Mesendoderm (in vitro differentiated cells): ENCODE measurements at regions not wholly inside any gene's neighbourhood (a gene's known extent, or its start where the extent isn't known, plus 50 kb on each side); places are given as distances from the start of the nearest gene placed in this dataset.

Source experiments
- DNase-seq: peaks from one replicate; pipeline ENCODE4 v3.0.0; 2013
- H2AK5ac ChIP-seq: 2 replicates; pipeline ENCODE4 v1.6.1; 2013; ENCODE audit warnings: low read length, inconsistent platforms
- H2BK120ac ChIP-seq: 2 replicates; pipeline ENCODE4 v1.6.1; 2013; ENCODE audit warnings: low read depth, mild to moderate bottlenecking, low read length, moderate library complexity, mixed read lengths
- H2BK15ac ChIP-seq: replicated peaks from 2 replicates; pipeline ENCODE4 v1.6.1; 2013; ENCODE audit warnings: low read depth, mild to moderate bottlenecking, moderate library complexity
- H2BK5ac ChIP-seq: 2 replicates; pipeline ENCODE4 v1.6.1; 2013; ENCODE audit warnings: low read length, inconsistent platforms
- H3K18ac ChIP-seq: 2 replicates; pipeline ENCODE4 v1.6.1; 2013; ENCODE audit warnings: mild to moderate bottlenecking, low read length, mixed read lengths
- H3K23ac ChIP-seq: one replicate; pipeline ENCODE4 v1.6.1; 2013; ENCODE audit warnings: low read length
- H3K27ac ChIP-seq: 2 replicates; pipeline ENCODE4 v1.5.1; 2013; ENCODE audit warnings: low read depth, mild to moderate bottlenecking, inconsistent platforms, low read length, moderate library complexity
- H3K27me3 ChIP-seq: 2 replicates; pipeline ENCODE4 v1.6.1; 2013; ENCODE audit warnings: low read length, control low read depth, mild to moderate bottlenecking, inconsistent platforms; ENCODE audit not compliant: insufficient read depth, poor library complexity
- H3K36me3 ChIP-seq: 2 replicates; pipeline ENCODE4 v1.6.1; 2013; ENCODE audit warnings: low read length, inconsistent platforms; ENCODE audit not compliant: control insufficient read depth, insufficient read depth
- H3K4ac ChIP-seq: one replicate; pipeline ENCODE4 v1.6.1; 2013; ENCODE audit warnings: low read depth, mild to moderate bottlenecking, low read length, moderate library complexity
- H3K4me1 ChIP-seq: 2 replicates; pipeline ENCODE4 v1.6.1; 2013; ENCODE audit warnings: low read depth, low read length, inconsistent platforms; ENCODE audit not compliant: control insufficient read depth
- H3K4me2 ChIP-seq: 2 replicates; pipeline ENCODE4 v1.6.1; 2013; ENCODE audit warnings: low read length
- H3K4me3 ChIP-seq: 2 replicates; pipeline ENCODE4 v1.5.1; 2013; ENCODE audit warnings: mild to moderate bottlenecking, low read length
- H3K56ac ChIP-seq: one replicate; pipeline ENCODE4 v1.6.1; 2013; ENCODE audit warnings: low read length
- H3K79me1 ChIP-seq: 2 replicates; pipeline ENCODE4 v1.6.1; 2013; ENCODE audit warnings: low read length, inconsistent platforms
- H3K79me2 ChIP-seq: 2 replicates; pipeline ENCODE4 v1.6.1; 2013; ENCODE audit warnings: mild to moderate bottlenecking, low read length; ENCODE audit not compliant: control insufficient read depth, insufficient read depth
- H3K9ac ChIP-seq: 2 replicates; pipeline ENCODE4 v1.6.1; 2013; ENCODE audit warnings: low read length, inconsistent platforms
- H4K5ac ChIP-seq: one replicate; pipeline ENCODE4 v1.6.1; 2013; ENCODE audit warnings: low read length
- H4K8ac ChIP-seq: one replicate; pipeline ENCODE4 v1.6.1; 2013; ENCODE audit warnings: low read depth, mild to moderate bottlenecking, control low read depth, low read length, moderate library complexity
- WGBS: extraction: QIAGEN DNeasy Blood & Tissue Kit; methylation state at CpG from one replicate; pipeline ENCODE4 v1.1.7; 2013; ENCODE audit warnings: low lambda C conversion rate, missing lambda C conversion rate; ENCODE audit not compliant: insufficient coverage; ENCODE audit errors: extremely low coverage; 5-methylcytosine and 5-hydroxymethylcytosine counted together

DNA sequence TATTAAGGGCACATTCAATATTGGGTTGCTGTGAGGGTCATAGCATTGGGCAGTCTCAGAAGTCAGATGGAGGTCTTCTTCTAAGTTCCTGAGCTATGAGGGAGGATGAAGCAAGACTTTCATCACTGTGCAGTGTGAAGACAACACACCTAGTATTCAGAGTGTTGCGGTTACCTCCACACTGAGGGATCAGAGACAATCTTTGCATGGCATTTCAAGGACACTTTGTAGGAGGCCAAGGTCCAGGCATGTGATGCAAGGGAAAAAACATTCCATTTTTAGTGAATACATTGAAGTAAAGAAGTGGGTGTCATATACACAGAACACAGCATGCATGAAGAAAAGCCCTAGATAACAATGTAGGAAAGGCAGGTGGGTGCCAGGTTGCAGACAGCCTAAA is 481.2 kb upstream of the DIPK2B start:
- H3K56ac ChIP-seq: no peak overlapping the region
- H3K79me1 ChIP-seq: no peaks in the 10 kb centered on the region
- H3K4me2 ChIP-seq: no peak overlapping the region
- no peak overlapping the region for H3K27ac ChIP-seq
- WGBS: no CpG with 5 or more reads among the region's 1 CpG
- no peak overlapping the region for H4K8ac ChIP-seq
- H3K27me3 ChIP-seq: no peaks in the 10 kb centered on the region
- no peak overlapping the region for H3K18ac ChIP-seq
- no peak overlapping the region for H3K4ac ChIP-seq
- no peak overlapping the region for H2BK15ac ChIP-seq
- no peak for DNase-seq
- no peak overlapping the region for H3K23ac ChIP-seq
- no peaks in the 10 kb centered on the region for H3K36me3 ChIP-seq
- no peak overlapping the region for H2BK5ac ChIP-seq
- H3K9ac ChIP-seq: no peak overlapping the region
- H4K5ac ChIP-seq: no peak overlapping the region
- H3K4me3 ChIP-seq: no peak overlapping the region
- H3K4me1 ChIP-seq: no peaks in the 10 kb centered on the region
- no peak overlapping the region for H2AK5ac ChIP-seq
- no peak overlapping the region for H2BK120ac ChIP-seq
- no peaks in the 10 kb centered on the region for H3K79me2 ChIP-seq

DNA sequence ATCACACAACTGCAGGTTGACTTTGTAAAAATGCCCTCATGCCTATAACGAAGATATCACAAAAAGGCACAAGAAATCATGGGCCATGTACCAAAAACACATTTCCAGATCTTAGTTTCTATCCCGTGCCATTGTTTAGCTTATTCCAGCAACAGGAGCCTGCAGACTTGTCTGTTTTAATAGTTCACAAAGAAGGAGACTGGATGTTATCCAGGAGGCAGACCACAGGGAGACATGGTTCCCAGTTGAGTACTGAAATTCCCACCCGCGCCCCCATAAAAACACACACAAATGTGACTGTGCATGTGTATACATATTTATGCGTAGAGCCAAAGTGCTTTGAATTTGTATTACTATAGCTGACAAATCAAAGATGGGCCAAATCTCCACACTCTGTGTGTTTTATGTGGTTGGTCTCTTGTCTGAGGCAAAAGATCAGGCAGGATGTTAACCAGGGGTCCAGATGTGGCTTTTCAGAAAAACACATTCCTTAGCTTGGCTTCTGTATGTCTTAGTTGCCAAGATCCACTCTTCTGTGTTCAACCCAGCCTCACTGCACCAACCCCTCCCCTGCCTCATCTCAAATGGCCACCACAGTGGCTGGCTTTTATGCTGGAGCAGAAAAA is 469.2 kb upstream of the DIPK2B start:
- Histone ChIP-seq H3K79me2 (no peaks in the 10 kb centered on the region), H3K79me1 (no peaks in the 10 kb centered on the region), H2BK15ac (no peak overlapping the region), H3K36me3 (no peaks in the 10 kb centered on the region), H3K4me1 (no peaks in the 10 kb centered on the region), H3K18ac (no peak overlapping the region), H2BK5ac (no peak overlapping the region), H3K4ac (no peak overlapping the region), H4K8ac (no peak overlapping the region), H3K23ac (no peak overlapping the region), H3K56ac (no peak overlapping the region), H2BK120ac (no peak overlapping the region), H3K4me3 (no peak overlapping the region), H3K27ac (no peak overlapping the region), H3K27me3 (no peaks in the 10 kb centered on the region), H4K5ac (no peak overlapping the region), H3K4me2 (no peak overlapping the region), H2AK5ac (no peak overlapping the region), H3K9ac (no peak overlapping the region)
- DNase-seq: no peak
- WGBS: no CpG with 5 or more reads among the region's 5 CpGs

DNA sequence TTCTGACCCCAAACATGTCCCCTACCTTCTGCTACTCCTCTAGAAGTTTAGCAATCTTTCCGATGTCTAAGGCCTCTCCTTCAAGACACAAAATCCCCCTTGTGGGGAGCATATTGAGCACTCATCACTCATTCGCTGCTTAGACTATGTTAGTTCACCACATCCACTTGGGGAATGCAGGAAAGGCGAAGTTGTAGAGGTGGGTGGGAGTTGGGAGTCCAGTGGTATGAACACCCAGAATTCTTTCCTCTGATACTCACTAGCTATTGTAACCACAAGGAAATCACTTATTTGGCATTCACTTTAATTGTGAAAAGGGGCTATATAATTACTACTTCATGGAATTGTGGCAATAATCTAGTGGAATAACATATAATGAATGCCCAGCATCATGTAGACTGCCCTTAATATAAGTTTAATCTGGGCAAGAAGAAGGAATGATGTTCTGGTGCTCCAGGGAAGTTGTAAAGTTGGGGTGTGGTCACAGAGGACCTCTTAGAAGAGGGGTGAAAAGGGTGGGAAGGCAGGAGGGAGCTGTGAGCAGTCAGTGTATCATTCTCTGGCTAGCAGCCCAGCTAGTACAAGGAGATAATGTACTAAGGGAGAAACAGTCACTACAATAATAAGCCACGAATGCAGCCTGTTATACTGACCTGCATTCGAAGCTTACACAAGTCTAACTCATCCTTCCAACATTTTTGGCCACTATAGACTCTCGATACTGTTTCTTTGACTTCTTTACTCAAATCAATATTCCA is 468.2 kb upstream of the DIPK2B start:
- H3K18ac ChIP-seq: no peak overlapping the region
- H2BK15ac ChIP-seq: no peak overlapping the region
- no peak overlapping the region for H3K23ac ChIP-seq
- H4K5ac ChIP-seq: no peak overlapping the region
- no peak overlapping the region for H4K8ac ChIP-seq
- no peak overlapping the region for H2BK5ac ChIP-seq
- H3K9ac ChIP-seq: no peak overlapping the region
- no peaks in the 10 kb centered on the region for H3K36me3 ChIP-seq
- H3K79me1 ChIP-seq: no peaks in the 10 kb centered on the region
- no peak overlapping the region for H2BK120ac ChIP-seq
- no peaks in the 10 kb centered on the region for H3K27me3 ChIP-seq
- DNase-seq: no peak
- H3K4me1 ChIP-seq: no peaks in the 10 kb centered on the region
- WGBS: no CpG with 5 or more reads among the region's 6 CpGs
- no peak overlapping the region for H3K4me2 ChIP-seq
- H3K4me3 ChIP-seq: no peak overlapping the region
- no peak overlapping the region for H3K56ac ChIP-seq
- no peaks in the 10 kb centered on the region for H3K79me2 ChIP-seq
- H3K27ac ChIP-seq: no peak overlapping the region
- no peak overlapping the region for H2AK5ac ChIP-seq
- H3K4ac ChIP-seq: no peak overlapping the region

DNA sequence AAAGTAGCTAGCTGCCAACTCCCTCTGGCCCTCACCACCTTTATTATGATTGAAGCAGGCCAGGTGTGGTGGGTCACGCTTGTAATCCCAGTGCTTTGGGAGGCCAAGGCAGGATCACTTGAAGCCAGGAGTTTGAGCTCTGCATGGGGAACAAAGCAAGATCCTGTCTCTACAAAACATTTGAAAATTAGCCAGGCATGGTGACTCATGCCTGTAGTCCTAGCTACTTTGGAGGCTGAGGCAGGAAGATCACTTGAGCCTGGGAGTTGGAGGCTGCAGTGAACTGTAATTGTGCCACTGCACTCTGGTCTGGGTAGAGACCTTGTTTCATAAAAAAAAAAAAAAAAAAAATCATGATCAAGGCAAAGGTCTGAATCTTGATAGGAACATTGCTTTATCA is 467.0 kb upstream of the DIPK2B start:
- Histone ChIP-seq H3K27me3 (no peaks in the 10 kb centered on the region), H2AK5ac (no peak overlapping the region), H3K79me1 (no peaks in the 10 kb centered on the region), H3K23ac (no peak overlapping the region), H3K4me3 (no peak overlapping the region), H3K4me1 (no peaks in the 10 kb centered on the region), H2BK120ac (no peak overlapping the region), H2BK15ac (no peak overlapping the region), H3K4ac (no peak overlapping the region), H3K56ac (no peak overlapping the region), H3K27ac (no peak overlapping the region), H3K9ac (no peak overlapping the region), H4K5ac (no peak overlapping the region), H3K18ac (no peak overlapping the region), H2BK5ac (no peak overlapping the region), H3K4me2 (no peak overlapping the region), H3K36me3 (no peaks in the 10 kb centered on the region), H4K8ac (no peak overlapping the region), H3K79me2 (no peaks in the 10 kb centered on the region)
- DNase-seq: no peak
- WGBS: no CpG with 5 or more reads among the region's 1 CpG

GRCh38 chrX:45664727-45665290 is 464.1 kb upstream of the DIPK2B start:
- H2BK5ac ChIP-seq: no peak overlapping the region
- H3K4me1 ChIP-seq: no peaks in the 10 kb centered on the region
- WGBS: no CpG with 5 or more reads among the region's 19 CpGs
- no peak overlapping the region for H3K23ac ChIP-seq
- no peak overlapping the region for H3K18ac ChIP-seq
- no peaks in the 10 kb centered on the region for H3K79me2 ChIP-seq
- no peak overlapping the region for H3K4ac ChIP-seq
- no peak overlapping the region for H3K56ac ChIP-seq
- H3K79me1 ChIP-seq: no peaks in the 10 kb centered on the region
- H3K27ac ChIP-seq: no peak overlapping the region
- no peak overlapping the region for H3K4me3 ChIP-seq
- H4K5ac ChIP-seq: no peak overlapping the region
- H4K8ac ChIP-seq: no peak overlapping the region
- H3K36me3 ChIP-seq: no peaks in the 10 kb centered on the region
- no peak overlapping the region for H3K9ac ChIP-seq
- H2BK120ac ChIP-seq: no peak overlapping the region
- H2AK5ac ChIP-seq: no peak overlapping the region
- no peaks in the 10 kb centered on the region for H3K27me3 ChIP-seq
- DNase-seq: no peak
- no peak overlapping the region for H2BK15ac ChIP-seq
- H3K4me2 ChIP-seq: no peak overlapping the region
